ENCODE measurements at regions not wholly inside any gene's neighbourhood (a gene's known extent, or its start where the extent isn't known, plus 50 kb on each side); places are given as distances from the start of the nearest gene placed in this dataset.

DNA sequence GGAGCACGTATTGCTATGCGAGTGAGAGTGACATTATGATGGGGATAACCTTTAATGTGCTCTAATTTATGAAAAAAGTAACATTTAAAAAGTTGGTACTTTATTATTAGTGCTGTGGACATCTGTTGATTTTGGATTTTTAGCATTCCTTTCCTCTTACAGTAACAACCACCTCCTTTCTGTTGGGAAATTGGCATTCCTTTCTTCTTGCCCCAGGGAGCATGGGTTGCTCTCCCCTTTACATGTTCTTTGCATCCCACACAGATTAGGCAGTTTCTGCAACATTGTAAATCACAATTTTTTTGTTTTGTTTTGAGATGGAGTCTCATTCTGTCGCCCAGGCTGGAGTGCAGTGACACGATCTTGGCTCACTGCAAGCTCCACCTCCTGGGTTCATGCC lies 300.2 kb downstream of the LPIN1 start:
- Mint-ChIP-seq H3K27ac (no peak overlapping the region), H3K27me3 (peaks cover 3% of the 10 kb centered on the region), H3K4me3 (ENCODE audit: low read depth) (no peak overlapping the region), H3K4me1 (ENCODE audit: low read depth) (no peaks in the 10 kb centered on the region), H3K36me3 (ENCODE audit: insufficient read depth) (no peaks in the 10 kb centered on the region), H3K9me3 (ENCODE audit: low read depth) (no peaks in the 10 kb centered on the region)
- no peak for TF ChIP-seq CTCF (IDR thresholded peaks at IDR 0.05; ENCODE audit: unreplicated experiment)
- no peak for DNase-seq (ENCODE audit: low spot score, unreplicated experiment)

DNA sequence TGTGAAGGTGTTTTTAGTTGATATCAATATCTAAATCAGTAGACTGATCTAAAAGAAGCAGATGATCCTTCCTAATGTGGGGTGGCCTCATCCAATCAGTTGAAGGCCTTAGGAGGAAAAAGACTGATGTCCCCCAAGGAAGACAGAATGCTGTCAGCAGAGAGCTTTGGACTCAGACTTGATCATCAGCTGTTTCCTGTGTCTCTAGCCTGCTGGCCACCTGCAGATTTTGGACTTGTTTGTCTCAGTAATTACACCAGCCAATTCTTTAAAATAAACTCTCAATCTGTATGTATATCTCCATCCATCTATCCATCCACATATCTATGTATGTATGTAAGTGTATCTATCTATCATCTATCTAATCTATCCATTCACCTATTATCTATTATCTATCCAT lies 301.3 kb downstream of the LPIN1 start:
- Mint-ChIP-seq H3K4me3 (ENCODE audit: low read depth) (no peak overlapping the region), H3K27me3 (peaks cover 3% of the 10 kb centered on the region), H3K27ac (no peak overlapping the region)

DNA sequence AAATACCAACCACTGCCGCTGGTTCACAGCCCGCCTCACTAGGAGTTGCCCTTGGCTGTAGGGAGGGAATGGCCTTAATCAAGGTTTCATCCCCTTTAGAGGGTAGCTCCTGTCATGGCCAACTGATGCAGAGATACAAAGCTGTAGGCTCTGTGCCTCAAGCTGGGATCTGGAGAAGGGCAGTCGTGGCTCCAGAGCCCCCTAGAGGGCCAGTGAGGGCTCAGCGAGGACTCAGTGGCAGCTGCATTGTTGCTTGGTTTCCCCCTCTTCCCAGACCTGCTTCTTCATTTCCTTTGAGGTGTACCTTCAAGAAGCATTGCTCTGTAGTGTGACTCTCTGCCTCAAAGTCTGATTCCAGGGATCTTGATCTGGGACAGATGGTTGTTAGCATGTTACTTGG lies 302.1 kb downstream of the LPIN1 start:
- Mint-ChIP-seq H3K4me1 (ENCODE audit: low read depth) (no peaks in the 10 kb centered on the region), H3K36me3 (ENCODE audit: insufficient read depth) (no peaks in the 10 kb centered on the region), H3K27me3 (peaks cover 3% of the 10 kb centered on the region), H3K27ac (no peak overlapping the region), H3K9me3 (ENCODE audit: low read depth) (peaks cover 2% of the 10 kb centered on the region), H3K4me3 (ENCODE audit: low read depth) (no peak overlapping the region)
- TF ChIP-seq CTCF (IDR thresholded peaks at IDR 0.05; ENCODE audit: unreplicated experiment), result peak; percentile 40
- no peak for DNase-seq (ENCODE audit: low spot score, unreplicated experiment)

More for the DNA sequence above, 301.3 kb downstream of the LPIN1 start:
- no peak for DNase-seq (ENCODE audit: low spot score, unreplicated experiment)
- no peaks in the 10 kb centered on the region for H3K9me3 Mint-ChIP-seq (ENCODE audit: low read depth)
- no peaks in the 10 kb centered on the region for H3K4me1 Mint-ChIP-seq (ENCODE audit: low read depth)
- H3K36me3 Mint-ChIP-seq (ENCODE audit: insufficient read depth), result no peaks in the 10 kb centered on the region
- no peak for TF ChIP-seq CTCF (IDR thresholded peaks at IDR 0.05; ENCODE audit: unreplicated experiment)

- no peak for TF ChIP-seq CTCF (IDR thresholded peaks at IDR 0.05; ENCODE audit: unreplicated experiment)
- Mint-ChIP-seq H3K4me3 (ENCODE audit: low read depth) (no peak overlapping the region), H3K4me1 (ENCODE audit: low read depth) (no peaks in the 10 kb centered on the region), H3K9me3 (ENCODE audit: low read depth) (peaks cover 6% of the 10 kb centered on the region), H3K27me3 (peaks cover 4% of the 10 kb centered on the region), H3K27ac (no peak overlapping the region), H3K36me3 (ENCODE audit: insufficient read depth) (no peaks in the 10 kb centered on the region)
- no peak for DNase-seq (ENCODE audit: low spot score, unreplicated experiment)
Measured at GRCh38 chr2:12050396-12050795, 304.0 kb downstream of the LPIN1 start.

DNA sequence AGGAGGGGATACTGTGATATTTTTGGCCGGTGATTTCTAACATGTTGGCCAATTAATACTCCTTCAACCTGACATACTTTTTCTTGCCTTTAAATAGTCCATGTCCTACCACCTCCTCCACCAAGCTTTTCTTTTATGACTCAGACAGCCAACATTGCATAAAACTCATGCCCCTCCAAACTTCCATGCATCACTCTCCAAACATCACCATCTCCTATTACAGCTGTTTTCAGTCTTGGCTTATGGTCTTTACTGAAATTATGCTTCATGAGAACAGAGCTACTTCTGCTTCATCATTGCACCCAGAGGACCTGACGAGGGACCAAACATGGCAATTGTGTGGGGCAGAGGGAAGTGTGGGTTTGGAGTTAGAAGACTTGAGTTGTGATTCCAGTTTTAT lies 305.4 kb downstream of the LPIN1 start:
- Mint-ChIP-seq H3K36me3 (ENCODE audit: insufficient read depth) (no peaks in the 10 kb centered on the region), H3K27ac (no peak overlapping the region), H3K4me1 (ENCODE audit: low read depth) (no peaks in the 10 kb centered on the region), H3K27me3 (peaks cover 14% of the 10 kb centered on the region), H3K9me3 (ENCODE audit: low read depth) (peaks cover 6% of the 10 kb centered on the region), H3K4me3 (ENCODE audit: low read depth) (no peak overlapping the region)
- TF ChIP-seq CTCF (IDR thresholded peaks at IDR 0.05; ENCODE audit: unreplicated experiment), result no peak
- DNase-seq (ENCODE audit: low spot score, unreplicated experiment), result no peak

All from progenitor cell of endocrine pancreas (in vitro differentiated cells).